ENCODE measurements at regions not wholly inside any gene's neighbourhood (a gene's known extent, or its start where the extent isn't known, plus 50 kb on each side); places are given as distances from the start of the nearest gene placed in this dataset.
"Not testable (repeated sequence)": the region's sequence is repeated elsewhere in the genome, so short reads cannot be mapped to it uniquely, and the experiment has no call there.

- Mint-ChIP-seq H3K36me3 (no peaks in the 10 kb centered on the region), H3K4me3 (no peak overlapping the region), H3K4me1 (no peaks in the 10 kb centered on the region), H3K27me3 (no peaks in the 10 kb centered on the region), H3K27ac (no peak overlapping the region), H3K9me3 (peaks cover 7 to 15% (median 15%) of the 10 kb centered on the region in 3 donors)
These were observed 241.9 kb upstream of the THUMPD2 start for GRCh38 chr2:40020997-40021396.

- no peaks in the 10 kb centered on the region for H3K27me3 Mint-ChIP-seq
- no peak overlapping the region for H3K4me3 Mint-ChIP-seq
- no peaks in the 10 kb centered on the region for H3K4me1 Mint-ChIP-seq
- no peak overlapping the region for H3K27ac Mint-ChIP-seq
- no peaks in the 10 kb centered on the region for H3K36me3 Mint-ChIP-seq
- peaks cover 9 to 19% (median 13%) of the 10 kb centered on the region in 3 donors for H3K9me3 Mint-ChIP-seq
These were observed 237.3 kb upstream of the THUMPD2 start for GRCh38 chr2:40016151-40016885.

- not testable (repeated sequence) for H3K27ac Mint-ChIP-seq, H3K36me3 Mint-ChIP-seq, H3K4me1 Mint-ChIP-seq, H3K27me3 Mint-ChIP-seq, H3K9me3 Mint-ChIP-seq, H3K4me3 Mint-ChIP-seq
These were observed 234.9 kb upstream of the THUMPD2 start for GRCh38 chr2:40013962-40014361.

- peaks cover 0 to 2% (median 0%) of the 10 kb centered on the region in 3 donors for H3K9me3 Mint-ChIP-seq
- no peaks in the 10 kb centered on the region for H3K4me1 Mint-ChIP-seq
- H3K36me3 Mint-ChIP-seq, result peaks cover 2% of the 10 kb centered on the region
- H3K27me3 Mint-ChIP-seq, result no peaks in the 10 kb centered on the region
- no peak overlapping the region for H3K27ac Mint-ChIP-seq
- H3K4me3 Mint-ChIP-seq, result no peak overlapping the region
These were observed 225.3 kb upstream of the THUMPD2 start for GRCh38 chr2:40004336-40004735.

- Mint-ChIP-seq H3K9me3 (peaks cover 0 to 2% (median 0%) of the 10 kb centered on the region in 3 donors), H3K36me3 (peaks cover 2% of the 10 kb centered on the region), H3K4me1 (no peaks in the 10 kb centered on the region), H3K4me3 (no peak overlapping the region), H3K27me3 (no peaks in the 10 kb centered on the region), H3K27ac (no peak overlapping the region)
These were observed 223.3 kb upstream of the THUMPD2 start for GRCh38 chr2:40002339-40002738.

- peaks cover 0 to 2% (median 0%) of the 10 kb centered on the region in 3 donors for H3K9me3 Mint-ChIP-seq
- no peaks in the 10 kb centered on the region for H3K4me1 Mint-ChIP-seq
- no peak overlapping the region for H3K27ac Mint-ChIP-seq
- H3K36me3 Mint-ChIP-seq, result peaks cover 2% of the 10 kb centered on the region
- no peaks in the 10 kb centered on the region for H3K27me3 Mint-ChIP-seq
- no peak overlapping the region for H3K4me3 Mint-ChIP-seq
These were observed 220.8 kb upstream of the THUMPD2 start for GRCh38 chr2:39999864-40000263.

GRCh38 chr2:39998617-39999016 lies 219.6 kb upstream of the THUMPD2 start:
- Mint-ChIP-seq H3K4me1 (no peaks in the 10 kb centered on the region), H3K27me3 (no peaks in the 10 kb centered on the region), H3K4me3 (no peak overlapping the region), H3K9me3 (peaks cover 0 to 2% (median 0%) of the 10 kb centered on the region in 3 donors), H3K27ac (no peak overlapping the region), H3K36me3 (peaks cover 2% of the 10 kb centered on the region)

- Mint-ChIP-seq H3K4me3 (no peak overlapping the region), H3K27me3 (no peaks in the 10 kb centered on the region), H3K9me3 (no peaks in the 10 kb centered on the region), H3K36me3 (no peaks in the 10 kb centered on the region), H3K27ac (no peak overlapping the region), H3K4me1 (no peaks in the 10 kb centered on the region)
These were observed 217.6 kb upstream of the THUMPD2 start for GRCh38 chr2:39996653-39997080.

- Mint-ChIP-seq H3K36me3 (no peaks in the 10 kb centered on the region), H3K27me3 (no peaks in the 10 kb centered on the region), H3K4me1 (no peaks in the 10 kb centered on the region), H3K27ac (no peak overlapping the region), H3K9me3 (no peaks in the 10 kb centered on the region), H3K4me3 (no peak overlapping the region)
These were observed 216.1 kb upstream of the THUMPD2 start for GRCh38 chr2:39995005-39995737.

- no peaks in the 10 kb centered on the region for H3K27me3 Mint-ChIP-seq
These were observed 215.1 kb upstream of the THUMPD2 start for GRCh38 chr2:39994151-39994550.

GRCh38 chr2:39991298-39991697 lies 212.2 kb upstream of the THUMPD2 start:
- Mint-ChIP-seq H3K27me3 (no peaks in the 10 kb centered on the region), H3K36me3 (no peaks in the 10 kb centered on the region), H3K9me3 (peaks cover 0 to 2% (median 0%) of the 10 kb centered on the region in 3 donors), H3K4me3 (no peak overlapping the region), H3K27ac (no peak overlapping the region), H3K4me1 (no peaks in the 10 kb centered on the region)

More at GRCh38 chr2:39994151-39994550, 215.1 kb upstream of the THUMPD2 start:
- no peak overlapping the region for H3K4me3 Mint-ChIP-seq
- no peaks in the 10 kb centered on the region for H3K36me3 Mint-ChIP-seq
- no peak overlapping the region for H3K27ac Mint-ChIP-seq
- no peaks in the 10 kb centered on the region for H3K9me3 Mint-ChIP-seq
- H3K4me1 Mint-ChIP-seq, result no peaks in the 10 kb centered on the region

- Mint-ChIP-seq H3K27me3 (no peaks in the 10 kb centered on the region), H3K4me1 (no peaks in the 10 kb centered on the region), H3K27ac (no peak overlapping the region), H3K36me3 (peaks cover 2% of the 10 kb centered on the region), H3K9me3 (peaks cover 0 to 2% (median 0%) of the 10 kb centered on the region in 3 donors), H3K4me3 (no peak overlapping the region)
These were observed 211.4 kb upstream of the THUMPD2 start for GRCh38 chr2:39990335-39990900.

- no peak overlapping the region for H3K4me3 Mint-ChIP-seq
These were observed 210.8 kb upstream of the THUMPD2 start for GRCh38 chr2:39989888-39990287.

GRCh38 chr2:39981883-39982311 lies 202.8 kb upstream of the THUMPD2 start:
- Mint-ChIP-seq H3K9me3 (peaks cover 0 to 6% (median 0%) of the 10 kb centered on the region in 3 donors), H3K4me3 (no peak overlapping the region), H3K27ac (no peak overlapping the region), H3K27me3 (peaks cover 1% of the 10 kb centered on the region), H3K4me1 (no peaks in the 10 kb centered on the region), H3K36me3 (peaks cover 2% of the 10 kb centered on the region)

More at GRCh38 chr2:39989888-39990287, 210.8 kb upstream of the THUMPD2 start:
- H3K27ac Mint-ChIP-seq, result no peak overlapping the region
- no peaks in the 10 kb centered on the region for H3K27me3 Mint-ChIP-seq
- no peaks in the 10 kb centered on the region for H3K4me1 Mint-ChIP-seq
- peaks cover 0 to 2% (median 0%) of the 10 kb centered on the region in 3 donors for H3K9me3 Mint-ChIP-seq
- peaks cover 2% of the 10 kb centered on the region for H3K36me3 Mint-ChIP-seq

- no peaks in the 10 kb centered on the region for H3K27me3 Mint-ChIP-seq
- H3K4me1 Mint-ChIP-seq, result no peaks in the 10 kb centered on the region
- peaks cover 2% of the 10 kb centered on the region for H3K36me3 Mint-ChIP-seq
- H3K27ac Mint-ChIP-seq, result no peak overlapping the region
- peaks cover 0 to 1% (median 0%) of the 10 kb centered on the region in 3 donors for H3K9me3 Mint-ChIP-seq
- no peak overlapping the region for H3K4me3 Mint-ChIP-seq
These were observed 196.5 kb upstream of the THUMPD2 start for GRCh38 chr2:39975476-39976020.

Measured in IgD-negative memory B cell (primary cell).